DLD1 (cell line): ENCODE measurements at regions not wholly inside any gene's neighbourhood (a gene's known extent, or its start where the extent isn't known, plus 50 kb on each side); places are given as distances from the start of the nearest gene placed in this dataset.

Experiments used
- in situ Hi-C: cut with HindIII; loops from 2 replicates; pipeline ENCODE4 v1.10.0; 2017; ENCODE audit warnings: low sequenced_read_pairs

DNA sequence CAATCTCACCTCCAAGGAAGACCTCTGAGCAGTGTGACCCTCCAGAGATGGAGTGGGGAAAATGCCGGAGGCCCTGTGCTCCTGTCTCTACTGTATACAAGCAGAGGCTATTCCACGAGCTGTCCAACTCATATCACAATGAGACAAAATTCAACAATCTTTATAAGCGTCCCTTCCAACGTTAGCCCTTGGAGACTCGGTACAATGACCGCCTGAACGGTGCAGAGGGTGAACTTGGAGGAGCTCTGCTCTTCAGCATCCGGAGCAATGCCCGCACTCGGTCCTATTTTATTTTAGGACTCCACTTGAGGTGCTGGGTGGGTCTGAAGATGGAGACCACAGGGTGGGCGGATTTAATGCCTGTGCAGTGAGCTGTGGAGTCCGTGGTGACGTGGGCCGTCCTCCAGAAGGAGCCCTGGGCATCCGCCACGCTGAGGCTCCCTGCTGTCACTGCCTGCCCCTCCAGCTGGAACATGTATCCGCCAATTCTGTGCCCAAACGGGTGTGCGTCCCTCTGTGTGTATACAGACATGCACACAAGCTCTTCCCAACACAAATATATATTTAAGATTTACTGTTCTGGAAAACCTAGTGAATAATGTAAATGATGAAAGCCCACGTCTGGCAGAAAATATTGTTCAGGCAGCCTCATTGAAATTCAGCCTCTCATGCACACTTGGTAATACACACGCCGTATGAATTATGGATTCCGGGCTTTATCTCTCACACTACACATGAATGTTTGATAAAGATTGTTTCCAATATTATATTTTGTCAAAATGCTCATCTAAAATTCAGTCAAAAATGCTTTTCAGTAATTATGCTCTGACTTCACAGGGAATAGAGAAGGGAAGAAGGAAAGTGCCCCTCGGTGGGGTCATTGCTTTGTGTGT, 239.9 kb upstream of the ZMIZ1 start:
- in situ Hi-C loops = no loop called here

DNA sequence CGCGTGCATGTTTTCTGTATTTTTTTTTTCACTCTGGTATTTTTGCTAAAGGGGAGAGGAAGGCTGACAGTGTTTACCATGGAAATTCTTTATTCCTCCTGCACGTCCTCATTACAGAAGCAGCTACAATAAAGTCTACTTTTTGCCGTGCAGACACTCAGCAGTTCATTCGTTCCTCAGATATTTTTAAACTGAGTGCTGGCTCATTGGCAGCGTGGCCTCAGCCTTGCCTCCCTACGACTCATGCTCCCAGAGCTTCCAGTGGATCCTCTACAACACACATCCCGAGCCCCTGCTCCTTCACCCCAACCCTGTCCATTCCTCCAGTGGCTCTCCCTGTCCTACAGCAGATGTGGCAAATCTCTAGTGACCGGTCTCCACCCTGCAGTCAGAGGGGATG, 239.2 kb upstream of the ZMIZ1 start:
- in situ Hi-C loops = no loop called here

GRCh38 chr10:78830062-78830975, 238.4 kb upstream of the ZMIZ1 start:
- in situ Hi-C loops = no loop called here

DNA sequence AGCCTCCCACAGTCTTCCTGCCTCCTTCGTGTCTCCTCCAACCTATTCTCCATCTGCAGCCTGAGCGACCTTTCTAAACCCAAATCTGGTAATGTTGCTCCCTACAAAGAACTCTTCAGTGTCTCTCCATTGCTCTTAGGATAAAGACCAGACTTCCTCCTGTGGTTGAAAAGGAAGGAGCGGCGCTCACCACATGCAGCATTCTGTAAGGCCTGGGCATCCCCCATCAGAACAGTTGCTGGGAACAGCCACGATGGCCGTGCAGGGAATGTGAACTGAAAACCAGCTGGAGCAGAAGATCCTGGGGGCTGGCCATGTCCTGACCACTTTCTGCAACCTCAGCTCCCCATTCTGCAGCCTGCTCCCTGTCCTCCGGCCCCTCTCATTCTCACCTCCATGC, 237.8 kb upstream of the ZMIZ1 start:
- in situ Hi-C loops = no loop called here

DNA sequence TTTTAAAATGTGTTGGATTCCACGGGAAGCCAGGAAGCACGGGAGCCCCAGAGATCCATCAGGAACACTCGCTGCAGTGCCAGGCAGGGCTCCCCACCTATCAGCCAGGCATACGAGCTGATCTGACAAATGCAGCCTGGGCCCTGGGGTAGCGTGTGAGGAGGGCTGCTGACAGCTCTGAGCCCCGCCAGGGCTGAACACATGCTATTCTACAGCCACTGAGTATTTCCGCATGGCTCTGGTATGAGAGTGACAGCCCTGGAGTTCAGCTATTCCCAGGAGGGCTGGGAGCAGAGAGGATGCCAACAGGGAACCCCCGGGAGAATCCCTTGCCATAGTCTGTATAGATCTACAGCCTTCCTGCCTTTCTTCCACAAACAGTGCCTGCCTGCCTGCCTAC, 237.3 kb upstream of the ZMIZ1 start:
- in situ Hi-C loops = no loop called here

- in situ Hi-C loops = no loop called here
Observed at GRCh38 chr10:78832281-78832680, 236.5 kb upstream of the ZMIZ1 start.

GRCh38 chr10:78838141-78838657, 230.6 kb upstream of the ZMIZ1 start:
- in situ Hi-C loops = no loop called here

DNA sequence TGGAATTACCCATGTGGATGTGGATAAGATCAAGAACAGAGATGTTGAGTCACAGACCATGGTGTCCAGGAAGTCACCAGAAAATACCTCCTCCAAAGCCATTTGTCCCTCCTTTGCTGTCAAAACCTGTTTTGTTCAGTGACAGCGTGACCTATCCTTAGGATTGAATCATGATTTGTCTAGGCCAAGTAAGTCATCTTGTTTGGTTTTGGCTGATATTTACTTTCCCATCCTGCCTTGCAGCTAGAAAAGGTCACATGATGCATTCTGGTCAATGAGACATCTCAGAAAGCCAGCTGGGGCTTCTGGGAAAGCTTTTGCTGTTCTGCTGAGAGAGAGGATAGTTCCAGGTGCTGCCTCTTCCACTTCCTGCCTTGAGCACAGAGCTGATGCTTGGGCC, 225.3 kb upstream of the ZMIZ1 start:
- in situ Hi-C loops = no loop called here

GRCh38 chr10:78844960-78845607, 223.7 kb upstream of the ZMIZ1 start:
- in situ Hi-C loops = no loop called here

GRCh38 chr10:78846071-78846470, 222.7 kb upstream of the ZMIZ1 start:
- in situ Hi-C loops = no loop called here

DNA sequence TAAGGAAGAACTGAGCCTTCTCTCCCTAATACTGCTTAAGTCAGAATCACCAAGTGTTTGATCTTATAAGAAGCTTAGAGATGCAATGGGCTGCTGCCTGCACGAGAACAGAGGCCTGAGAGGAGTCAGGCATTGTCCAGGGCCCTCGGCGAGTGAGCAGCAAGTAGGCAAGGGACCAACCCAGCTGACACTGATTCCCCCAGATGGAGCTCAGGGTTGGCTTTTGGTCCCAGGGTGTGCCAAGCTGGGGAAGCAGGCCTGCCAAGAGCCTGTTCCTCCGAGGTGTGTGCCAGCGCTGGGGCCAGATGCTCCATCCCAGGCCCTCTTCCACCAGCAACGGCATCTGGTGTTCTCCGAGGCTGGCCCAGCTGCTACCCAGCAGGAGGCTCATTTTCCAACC, 222.0 kb upstream of the ZMIZ1 start:
- in situ Hi-C loops = no loop called here

GRCh38 chr10:78847485-78847884, 221.3 kb upstream of the ZMIZ1 start:
- in situ Hi-C loops = no loop called here

GRCh38 chr10:78849115-78849514, 219.7 kb upstream of the ZMIZ1 start:
- in situ Hi-C loops = no loop called here

DNA sequence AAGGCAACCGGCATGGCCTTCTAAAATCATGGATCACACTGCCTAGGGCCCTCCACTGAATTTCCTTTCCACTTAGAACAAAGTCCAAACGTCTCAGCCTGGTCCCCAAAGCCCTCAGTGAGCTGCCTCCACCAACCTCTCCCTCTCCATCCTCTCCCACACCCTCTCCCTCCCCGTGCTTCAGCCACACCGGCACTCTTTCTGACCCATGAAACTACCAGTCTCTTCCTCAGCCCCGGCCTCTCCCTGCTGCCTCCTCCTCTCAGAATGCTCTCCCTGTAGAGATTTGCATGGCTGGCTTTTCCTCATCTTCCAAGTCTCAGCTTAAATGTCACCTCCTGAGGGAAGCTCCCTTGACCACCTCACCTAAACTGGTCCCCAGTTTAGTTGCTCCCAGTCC, 219.0 kb upstream of the ZMIZ1 start:
- in situ Hi-C loops = no loop called here

DNA sequence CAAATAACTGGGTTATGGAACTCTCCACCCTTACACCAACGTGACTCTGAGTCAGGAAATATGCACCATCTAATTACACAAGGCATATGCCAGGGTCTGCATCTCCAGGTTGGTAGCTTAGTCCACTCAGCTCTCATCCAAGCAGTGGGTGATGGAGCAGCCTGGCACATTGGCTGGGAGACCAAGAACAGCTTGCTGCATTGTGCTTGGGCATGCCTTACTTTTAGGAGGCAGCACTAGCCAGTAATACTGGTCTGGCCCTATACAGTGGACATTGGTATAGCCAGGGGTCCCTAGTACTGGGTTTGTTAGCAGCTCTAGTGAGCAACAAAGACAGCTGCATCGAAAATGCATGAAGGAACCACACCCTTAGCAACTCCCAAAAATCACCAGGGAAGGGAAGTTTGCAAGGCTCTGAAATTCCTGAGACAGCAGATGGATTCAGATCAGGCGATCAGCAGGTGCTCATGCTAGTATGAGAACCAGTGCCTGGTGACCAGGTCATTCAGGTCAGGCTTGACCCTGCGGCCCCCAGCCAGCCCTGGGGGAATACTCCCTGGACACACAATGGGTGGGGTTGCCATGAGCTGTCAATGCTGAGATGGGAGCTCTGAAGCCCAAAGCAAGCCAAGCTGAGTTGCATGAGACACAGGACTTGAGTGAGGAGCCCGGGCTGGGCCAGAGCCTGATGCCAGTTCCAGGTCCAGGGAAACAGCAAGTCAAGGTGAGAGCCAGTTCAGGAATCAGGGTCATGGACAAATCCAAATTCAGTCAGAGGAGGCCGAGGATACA, 217.9 kb upstream of the ZMIZ1 start:
- in situ Hi-C loops = no loop called here

DNA sequence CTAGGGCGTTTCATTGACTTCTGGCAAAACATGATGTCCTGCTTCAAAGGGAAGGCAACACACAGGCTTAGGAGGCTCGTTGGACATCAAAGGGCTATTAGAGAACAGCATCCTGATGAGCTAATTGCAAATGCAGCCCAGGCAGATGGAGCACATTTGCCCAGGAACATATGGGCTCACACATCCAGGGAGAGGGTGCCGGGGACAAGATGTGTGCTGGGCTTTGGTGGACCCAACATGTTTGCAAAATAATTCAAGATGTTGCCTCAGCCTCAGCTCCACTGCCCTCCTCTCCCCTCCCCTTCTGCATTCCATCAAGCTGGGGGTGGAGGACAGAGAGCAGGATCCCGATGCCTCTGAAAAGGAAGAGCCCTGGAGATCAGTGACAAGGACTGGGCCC, 217.1 kb upstream of the ZMIZ1 start:
- in situ Hi-C loops = no loop called here

GRCh38 chr10:78852466-78853240, 216.1 kb upstream of the ZMIZ1 start:
- in situ Hi-C loops = no loop called here

- in situ Hi-C loops = no loop called here
Observed at GRCh38 chr10:78853864-78854263, 214.9 kb upstream of the ZMIZ1 start.

GRCh38 chr10:78856421-78856820, 212.3 kb upstream of the ZMIZ1 start:
- in situ Hi-C loops = no loop called here

DNA sequence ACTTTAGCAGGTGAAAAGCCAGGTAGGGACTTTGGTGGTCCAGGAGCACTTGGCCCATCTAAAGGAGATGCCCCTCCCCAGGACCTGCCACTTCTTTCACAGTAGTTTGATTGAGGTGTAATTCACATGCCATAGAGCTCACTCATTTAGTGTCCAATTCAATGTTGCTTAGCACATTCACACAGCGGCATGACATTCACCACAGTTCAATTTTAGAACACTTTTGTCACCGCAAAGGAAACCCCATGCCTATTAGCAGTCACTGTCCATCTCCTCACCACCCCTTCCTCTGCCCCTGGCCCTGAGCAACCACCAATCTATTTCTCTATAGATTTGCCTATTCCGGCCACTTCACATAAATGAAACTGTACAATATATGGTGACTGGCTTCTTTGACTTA, 211.6 kb upstream of the ZMIZ1 start:
- in situ Hi-C loops = no loop called here
